Smooth muscle cell (in vitro differentiated cells): ENCODE measurements at regions not wholly inside any gene's neighbourhood (a gene's known extent, or its start where the extent isn't known, plus 50 kb on each side); places are given as distances from the start of the nearest gene placed in this dataset.

Source experiments
- DNase-seq: peaks from one replicate; lab custom pipeline; 2025; ENCODE audit not compliant: unreplicated experiment; lab: John Stamatoyannopoulos, UW
- H2AFZ ChIP-seq: fragments of 200-600 bp; sonication (generic); 2 replicates; pipeline ENCODE4 v1.6.0; 2016; ENCODE audit warnings: antibody characterized with exemption, low read depth, mild to moderate bottlenecking
- H3F3A ChIP-seq: fragments of 200-600 bp; sonication (generic); 2 replicates; pipeline ENCODE4 v1.6.0; 2017; ENCODE audit warnings: antibody characterized with exemption, low read depth
- H3K27ac ChIP-seq: fragments of 200-600 bp; sonication (generic); 2 replicates; pipeline ENCODE4 v1.5.1; 2016; ENCODE audit warnings: low read depth, mild to moderate bottlenecking
- H3K27me3 ChIP-seq: fragments of 200-600 bp; sonication (generic); 2 replicates; pipeline ENCODE4 v1.6.1; 2016; ENCODE audit warnings: low read depth, mild to moderate bottlenecking
- H3K36me3 ChIP-seq: fragments of 200-600 bp; sonication (generic); 2 replicates; pipeline ENCODE4 v1.5.1; 2016; ENCODE audit warnings: low read depth
- H3K4me1 ChIP-seq: fragments of 200-600 bp; sonication (generic); 2 replicates; pipeline ENCODE4 v1.5.1; 2016; ENCODE audit warnings: low read depth
- H3K4me2 ChIP-seq: fragments of 200-600 bp; sonication (generic); 2 replicates; pipeline ENCODE4 v1.6.0; 2016; ENCODE audit warnings: mild to moderate bottlenecking
- H3K4me3 ChIP-seq: fragments of 200-600 bp; sonication (generic); 2 replicates; pipeline ENCODE4 v1.5.1; 2016; ENCODE audit warnings: mild to moderate bottlenecking
- H3K79me2 ChIP-seq: fragments of 200-600 bp; sonication (generic); 2 replicates; pipeline ENCODE4 v1.6.0; 2016; ENCODE audit warnings: low read depth, mild to moderate bottlenecking
- H3K9ac ChIP-seq: fragments of 200-600 bp; sonication (generic); 2 replicates; pipeline ENCODE4 v1.6.0; 2016; ENCODE audit warnings: low read depth
- H3K9me3 ChIP-seq: fragments of 200-600 bp; sonication (generic); replicated peaks from 2 replicates; pipeline ENCODE4 v1.5.1; 2016; ENCODE audit warnings: low read depth
- H4K20me1 ChIP-seq: fragments of 200-600 bp; sonication (generic); 2 replicates; pipeline ENCODE4 v1.6.0; 2016; ENCODE audit warnings: low read depth
- WGBS: methylation state at CpG from one replicate; pipeline ENCODE4 v1.1.7; 2016; ENCODE audit warnings: low lambda C conversion rate; 5-methylcytosine and 5-hydroxymethylcytosine counted together
- TF ChIP-seq, protein P1 (sequence below): fragments of 200-600 bp; sonication (generic); IDR thresholded peaks from 2 replicates; pipeline ENCODE4 v1.5.1; 2017; ENCODE audit warnings: borderline replicate concordance, mild to moderate bottlenecking, antibody characterized with exemption; ENCODE audit not compliant: insufficient read depth, poor library complexity, severe bottlenecking

DNA sequence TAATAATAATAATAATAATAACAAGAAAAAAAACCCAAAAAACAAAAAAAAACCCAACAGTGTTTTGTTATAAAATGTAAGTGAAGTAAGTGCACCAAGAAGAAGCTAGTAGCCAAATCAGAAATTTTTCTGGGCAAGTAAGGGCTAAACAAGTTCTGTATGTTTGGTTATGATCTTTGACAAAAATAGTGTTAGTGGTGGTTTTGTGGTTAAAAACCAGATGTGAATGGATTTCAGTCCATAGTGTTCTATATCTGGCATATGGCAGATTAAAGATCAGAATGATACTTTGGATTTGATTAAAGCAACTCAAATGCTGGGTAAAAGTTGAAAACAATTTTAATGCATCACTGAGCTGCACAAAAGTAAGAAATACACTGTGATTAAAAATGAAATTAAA is 116.5 kb upstream of the NDST4 start:
- H3K27ac ChIP-seq, result no peak overlapping the region
- H3K9me3 ChIP-seq, result no peaks in the 10 kb centered on the region
- DNase-seq, result no peak
- no peaks in the 10 kb centered on the region for H4K20me1 ChIP-seq
- no peak overlapping the region for H3K4me3 ChIP-seq
- H3K9ac ChIP-seq, result no peak overlapping the region
- peaks cover 23% of the 10 kb centered on the region for H3K4me1 ChIP-seq
- no peaks in the 10 kb centered on the region for H3K27me3 ChIP-seq
- no peaks in the 10 kb centered on the region for H3F3A ChIP-seq
- no peak overlapping the region for H3K4me2 ChIP-seq
- TF ChIP-seq, protein P1, sequence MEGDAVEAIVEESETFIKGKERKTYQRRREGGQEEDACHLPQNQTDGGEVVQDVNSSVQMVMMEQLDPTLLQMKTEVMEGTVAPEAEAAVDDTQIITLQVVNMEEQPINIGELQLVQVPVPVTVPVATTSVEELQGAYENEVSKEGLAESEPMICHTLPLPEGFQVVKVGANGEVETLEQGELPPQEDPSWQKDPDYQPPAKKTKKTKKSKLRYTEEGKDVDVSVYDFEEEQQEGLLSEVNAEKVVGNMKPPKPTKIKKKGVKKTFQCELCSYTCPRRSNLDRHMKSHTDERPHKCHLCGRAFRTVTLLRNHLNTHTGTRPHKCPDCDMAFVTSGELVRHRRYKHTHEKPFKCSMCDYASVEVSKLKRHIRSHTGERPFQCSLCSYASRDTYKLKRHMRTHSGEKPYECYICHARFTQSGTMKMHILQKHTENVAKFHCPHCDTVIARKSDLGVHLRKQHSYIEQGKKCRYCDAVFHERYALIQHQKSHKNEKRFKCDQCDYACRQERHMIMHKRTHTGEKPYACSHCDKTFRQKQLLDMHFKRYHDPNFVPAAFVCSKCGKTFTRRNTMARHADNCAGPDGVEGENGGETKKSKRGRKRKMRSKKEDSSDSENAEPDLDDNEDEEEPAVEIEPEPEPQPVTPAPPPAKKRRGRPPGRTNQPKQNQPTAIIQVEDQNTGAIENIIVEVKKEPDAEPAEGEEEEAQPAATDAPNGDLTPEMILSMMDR, result no peak
- H3K36me3 ChIP-seq, result no peaks in the 10 kb centered on the region
- H3K79me2 ChIP-seq, result no peaks in the 10 kb centered on the region
- H2AFZ ChIP-seq, result no peak overlapping the region

DNA sequence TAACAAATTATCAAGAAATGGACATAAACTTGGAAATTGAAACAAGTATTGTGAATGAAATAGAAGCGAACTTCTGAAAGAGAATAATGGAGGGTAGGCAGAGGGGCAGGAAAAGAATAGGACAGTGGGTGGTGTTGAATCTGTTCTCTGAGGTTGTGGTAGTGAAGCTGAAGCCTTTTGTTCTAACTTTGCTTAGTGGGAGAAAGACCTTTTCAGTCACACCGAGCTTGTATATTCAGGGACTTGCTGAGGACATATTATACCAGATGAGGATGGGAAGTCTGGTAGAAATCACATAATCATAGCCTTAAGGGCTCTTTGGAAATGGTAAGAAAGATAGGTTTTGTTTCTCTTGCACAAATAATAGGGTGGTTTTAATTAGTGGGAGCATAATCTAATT is 115.4 kb upstream of the NDST4 start:
- 82% methylated on average over 2 of the region's 2 CpGs for WGBS

DNA sequence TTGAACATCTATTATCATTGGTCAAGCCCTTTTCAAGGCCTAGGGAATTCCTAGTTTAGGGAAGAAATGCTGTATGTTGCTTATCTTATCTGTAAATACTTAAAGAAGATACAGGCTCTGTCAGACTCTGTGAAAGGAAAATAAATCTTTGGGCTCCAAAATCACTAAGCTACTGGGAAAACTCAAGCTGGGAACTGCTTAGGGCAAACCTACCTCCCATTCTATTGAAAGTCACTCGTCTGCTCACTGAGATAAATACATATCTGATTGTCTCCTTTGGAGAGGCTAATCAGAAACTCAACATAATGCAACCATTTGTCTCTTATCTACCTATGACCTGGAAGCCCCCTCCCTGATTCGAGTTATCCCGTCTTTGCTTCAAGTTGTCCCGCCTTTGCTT is 108.6 kb upstream of the NDST4 start:
- no peak for DNase-seq
- no peaks in the 10 kb centered on the region for H4K20me1 ChIP-seq
- H3K27ac ChIP-seq, result no peak overlapping the region
- no peak overlapping the region for H3K4me3 ChIP-seq
- H3K4me1 ChIP-seq, result peaks cover 7% of the 10 kb centered on the region
- 79% methylated on average over 4 of the region's 4 CpGs for WGBS
- TF ChIP-seq, protein P1, result no peak
- H3K27me3 ChIP-seq, result no peaks in the 10 kb centered on the region
- H3K36me3 ChIP-seq, result no peaks in the 10 kb centered on the region
- no peak overlapping the region for H2AFZ ChIP-seq
- no peaks in the 10 kb centered on the region for H3F3A ChIP-seq
- no peak overlapping the region for H3K4me2 ChIP-seq
- H3K9me3 ChIP-seq, result no peaks in the 10 kb centered on the region
- H3K9ac ChIP-seq, result no peak overlapping the region
- no peaks in the 10 kb centered on the region for H3K79me2 ChIP-seq

More for the DNA sequence above, 115.4 kb upstream of the NDST4 start:
- no peak overlapping the region for H2AFZ ChIP-seq
- no peaks in the 10 kb centered on the region for H3F3A ChIP-seq
- no peak overlapping the region for H3K4me3 ChIP-seq
- H3K9ac ChIP-seq, result no peak overlapping the region
- no peak overlapping the region for H3K4me2 ChIP-seq
- TF ChIP-seq, protein P1, result no peak
- H3K9me3 ChIP-seq, result no peaks in the 10 kb centered on the region
- no peak overlapping the region for H3K27ac ChIP-seq
- H3K79me2 ChIP-seq, result no peaks in the 10 kb centered on the region
- H3K27me3 ChIP-seq, result no peaks in the 10 kb centered on the region
- H3K36me3 ChIP-seq, result no peaks in the 10 kb centered on the region
- no peaks in the 10 kb centered on the region for H4K20me1 ChIP-seq
- H3K4me1 ChIP-seq, result peaks cover 13% of the 10 kb centered on the region
- no peak for DNase-seq

GRCh38 chr4:115219862-115220261 is 106.4 kb upstream of the NDST4 start:
- no peak overlapping the region for H3K4me3 ChIP-seq
- H3K36me3 ChIP-seq, result no peaks in the 10 kb centered on the region
- H3K27ac ChIP-seq, result no peak overlapping the region
- peaks cover 7% of the 10 kb centered on the region for H3K4me1 ChIP-seq
- H3K9ac ChIP-seq, result no peak overlapping the region
- DNase-seq, result no peak
- H3F3A ChIP-seq, result no peaks in the 10 kb centered on the region
- H4K20me1 ChIP-seq, result no peaks in the 10 kb centered on the region
- no peak overlapping the region for H2AFZ ChIP-seq
- TF ChIP-seq, protein P1, result no peak
- H3K4me2 ChIP-seq, result no peak overlapping the region
- H3K27me3 ChIP-seq, result no peaks in the 10 kb centered on the region
- H3K79me2 ChIP-seq, result no peaks in the 10 kb centered on the region
- 76% methylated on average over 1 of the region's 1 CpG for WGBS
- no peaks in the 10 kb centered on the region for H3K9me3 ChIP-seq
